ENCODE measurements at regions not wholly inside any gene's neighbourhood (a gene's known extent, or its start where the extent isn't known, plus 50 kb on each side); places are given as distances from the start of the nearest gene placed in this dataset.

- in situ Hi-C loops (cut with HindIII; ENCODE audit: low sequenced_read_pairs): no loop called here
- TF ChIP-seq CTCF (IDR thresholded peaks at IDR 0.05; ENCODE audit: low read depth, low read length): no peak
- no peak for DNase-seq (ENCODE audit: low read depth, low spot score)
- no peak overlapping the region for H3K4me3 ChIP-seq (ENCODE audit: low read depth, low read length)
Observed at GRCh38 chr2:122516775-122517174, 761.3 kb downstream of the TSN start.

- H3K4me3 ChIP-seq (ENCODE audit: low read depth, low read length): no peak overlapping the region
- in situ Hi-C loops (cut with HindIII; ENCODE audit: low sequenced_read_pairs): no loop called here
- no peak for DNase-seq (ENCODE audit: low read depth, low spot score)
- TF ChIP-seq CTCF (IDR thresholded peaks at IDR 0.05; ENCODE audit: low read depth, low read length): no peak
Observed at GRCh38 chr2:122519366-122519765, 763.9 kb downstream of the TSN start.

GRCh38 chr2:122519821-122520611 lies 764.6 kb downstream of the TSN start:
- in situ Hi-C loops (cut with HindIII; ENCODE audit: low sequenced_read_pairs): no loop called here
- H3K4me3 ChIP-seq (ENCODE audit: low read depth, low read length): no peak overlapping the region
- DNase-seq (ENCODE audit: low read depth, low spot score): no peak
- no peak for TF ChIP-seq CTCF (IDR thresholded peaks at IDR 0.05; ENCODE audit: low read depth, low read length)

GRCh38 chr2:122523143-122523542 lies 767.7 kb downstream of the TSN start:
- in situ Hi-C loops (cut with HindIII; ENCODE audit: low sequenced_read_pairs): no loop called here
- no peak for DNase-seq (ENCODE audit: low read depth, low spot score)
- no peak overlapping the region for H3K4me3 ChIP-seq (ENCODE audit: low read depth, low read length)
- TF ChIP-seq CTCF (IDR thresholded peaks at IDR 0.05; ENCODE audit: low read depth, low read length): no peak

GRCh38 chr2:122523981-122524380 lies 768.5 kb downstream of the TSN start:
- in situ Hi-C loops (cut with HindIII; ENCODE audit: low sequenced_read_pairs): no loop called here
- H3K4me3 ChIP-seq (ENCODE audit: low read depth, low read length): no peak overlapping the region
- no peak for DNase-seq (ENCODE audit: low read depth, low spot score)
- no peak for TF ChIP-seq CTCF (IDR thresholded peaks at IDR 0.05; ENCODE audit: low read depth, low read length)

GRCh38 chr2:122525336-122525735 lies 769.9 kb downstream of the TSN start:
- H3K4me3 ChIP-seq (ENCODE audit: low read depth, low read length): no peak overlapping the region
- in situ Hi-C loops (cut with HindIII; ENCODE audit: low sequenced_read_pairs): no loop called here
- DNase-seq (ENCODE audit: low read depth, low spot score): no peak
- no peak for TF ChIP-seq CTCF (IDR thresholded peaks at IDR 0.05; ENCODE audit: low read depth, low read length)

All from astrocyte of the spinal cord (primary cell).